ENCODE measurements at regions not wholly inside any gene's neighbourhood (a gene's known extent, or its start where the extent isn't known, plus 50 kb on each side); places are given as distances from the start of the nearest gene placed in this dataset.
"Not testable (repeated sequence)": the region's sequence is repeated elsewhere in the genome, so short reads cannot be mapped to it uniquely, and the experiment has no call there.

DNA sequence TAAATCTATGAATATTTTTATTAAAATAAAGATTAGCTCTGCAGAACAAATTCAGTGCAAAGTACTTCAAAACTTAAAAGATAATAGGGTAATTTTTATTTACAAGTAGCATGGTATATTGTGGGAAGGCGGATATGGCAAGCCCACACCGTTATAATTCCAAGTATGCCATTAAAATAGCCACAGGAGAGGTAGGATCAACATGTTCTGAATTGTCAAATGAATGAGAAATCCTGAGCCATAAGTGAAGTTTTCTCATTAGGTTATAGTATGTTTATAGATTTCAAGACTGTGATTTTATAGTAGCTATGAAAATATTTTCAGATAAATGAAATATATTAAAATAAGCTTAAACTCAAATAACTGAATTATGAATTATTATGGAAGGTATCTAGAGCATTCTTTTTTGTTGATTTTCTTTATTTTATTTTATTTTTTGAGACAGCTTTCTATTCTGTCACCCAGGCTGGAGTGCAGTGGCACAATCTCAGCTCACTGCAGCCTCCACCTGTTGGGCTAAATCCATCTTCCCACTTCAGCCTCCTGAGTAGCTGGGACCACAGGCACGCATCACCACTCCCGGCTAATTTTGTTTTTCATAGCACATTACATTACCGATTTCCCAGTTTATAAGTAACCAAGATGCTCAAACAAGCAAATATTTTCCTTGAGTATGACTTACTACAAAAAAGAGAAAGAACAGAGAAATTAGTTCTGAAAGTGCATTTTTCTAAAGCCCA is 956.6 kb downstream of the GATA3 start:
- 60 to 74% (median 73%) methylated on average over 5 of the region's 5 CpGs for WGBS, 3 donors
- H3K27ac ChIP-seq (ENCODE audit: low read depth, low read length) = no peak overlapping the region

DNA sequence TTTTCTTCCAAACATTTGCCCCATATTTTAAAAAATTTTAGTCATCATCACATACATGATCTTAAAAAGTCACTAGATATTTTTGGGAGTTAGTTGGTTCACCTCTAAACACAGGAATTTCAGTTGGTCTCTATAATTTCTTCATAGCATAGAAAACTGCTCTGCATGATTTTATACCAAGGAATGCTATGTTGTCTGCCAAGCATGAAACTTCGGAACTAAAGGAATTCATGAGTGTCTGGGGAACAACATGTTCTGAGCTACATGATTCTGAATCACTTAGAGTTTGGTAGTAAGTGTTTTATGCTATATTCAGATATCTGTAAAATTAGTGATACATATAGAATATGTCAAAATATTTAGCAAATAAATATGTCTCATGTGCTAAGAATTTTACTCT is 957.8 kb downstream of the GATA3 start:
- WGBS, 3 donors = 40 to 66% (median 49%) methylated on average over 1 of the region's 1 CpG
- H3K27ac ChIP-seq (ENCODE audit: low read depth, low read length) = no peak overlapping the region

- no peak overlapping the region for H3K27ac ChIP-seq (ENCODE audit: low read depth, low read length)
- WGBS, 3 donors = 66 to 70% (median 67%) methylated on average over 2 of the region's 2 CpGs
Measured at GRCh38 chr10:9015005-9015404, 960.5 kb downstream of the GATA3 start.

DNA sequence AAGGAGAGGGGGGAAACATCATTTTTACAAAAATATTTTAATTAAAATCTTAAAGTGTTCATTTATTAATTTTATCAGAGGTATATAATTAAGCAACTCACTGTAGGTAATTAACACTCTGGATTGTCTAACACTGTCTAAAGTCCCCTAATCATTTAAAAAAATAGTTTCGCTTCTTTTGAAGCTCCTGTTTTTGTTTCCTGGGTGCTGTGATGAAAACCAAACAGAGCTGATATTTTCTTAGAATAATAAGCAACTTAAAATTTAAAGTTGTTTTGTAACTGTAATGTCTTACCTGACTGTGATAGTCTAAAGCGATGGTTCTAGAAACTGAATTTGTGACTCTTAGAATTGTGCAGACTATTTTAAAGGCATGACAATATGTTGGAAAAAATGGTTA is 961.0 kb downstream of the GATA3 start:
- H3K27ac ChIP-seq (ENCODE audit: low read depth, low read length) = no peak overlapping the region
- WGBS, 3 donors = 88 to 94% (median 93%) methylated on average over 2 of the region's 2 CpGs

DNA sequence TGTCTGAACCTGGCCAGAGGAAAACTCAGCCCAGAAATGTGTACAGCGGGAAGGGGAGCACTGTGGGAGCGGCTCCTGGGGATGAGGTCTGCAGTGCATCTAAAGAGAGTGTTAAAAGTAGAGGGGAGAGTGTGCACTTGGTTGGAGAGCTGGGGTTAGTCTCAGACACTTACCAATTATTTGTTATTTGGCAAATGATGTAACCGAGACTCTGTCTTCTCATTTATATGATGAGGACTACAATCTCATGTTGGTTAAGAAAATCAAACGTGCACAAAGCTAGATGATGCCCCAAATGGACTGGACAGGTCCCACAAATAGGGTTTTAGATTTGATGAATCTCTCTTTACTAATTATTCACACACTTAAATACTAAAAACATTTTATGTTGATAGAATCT is 962.4 kb downstream of the GATA3 start:
- H3K27ac ChIP-seq (ENCODE audit: low read depth, low read length) = no peak overlapping the region
- WGBS, 3 donors = 54 to 87% (median 85%) methylated on average over 4 of the region's 4 CpGs

DNA sequence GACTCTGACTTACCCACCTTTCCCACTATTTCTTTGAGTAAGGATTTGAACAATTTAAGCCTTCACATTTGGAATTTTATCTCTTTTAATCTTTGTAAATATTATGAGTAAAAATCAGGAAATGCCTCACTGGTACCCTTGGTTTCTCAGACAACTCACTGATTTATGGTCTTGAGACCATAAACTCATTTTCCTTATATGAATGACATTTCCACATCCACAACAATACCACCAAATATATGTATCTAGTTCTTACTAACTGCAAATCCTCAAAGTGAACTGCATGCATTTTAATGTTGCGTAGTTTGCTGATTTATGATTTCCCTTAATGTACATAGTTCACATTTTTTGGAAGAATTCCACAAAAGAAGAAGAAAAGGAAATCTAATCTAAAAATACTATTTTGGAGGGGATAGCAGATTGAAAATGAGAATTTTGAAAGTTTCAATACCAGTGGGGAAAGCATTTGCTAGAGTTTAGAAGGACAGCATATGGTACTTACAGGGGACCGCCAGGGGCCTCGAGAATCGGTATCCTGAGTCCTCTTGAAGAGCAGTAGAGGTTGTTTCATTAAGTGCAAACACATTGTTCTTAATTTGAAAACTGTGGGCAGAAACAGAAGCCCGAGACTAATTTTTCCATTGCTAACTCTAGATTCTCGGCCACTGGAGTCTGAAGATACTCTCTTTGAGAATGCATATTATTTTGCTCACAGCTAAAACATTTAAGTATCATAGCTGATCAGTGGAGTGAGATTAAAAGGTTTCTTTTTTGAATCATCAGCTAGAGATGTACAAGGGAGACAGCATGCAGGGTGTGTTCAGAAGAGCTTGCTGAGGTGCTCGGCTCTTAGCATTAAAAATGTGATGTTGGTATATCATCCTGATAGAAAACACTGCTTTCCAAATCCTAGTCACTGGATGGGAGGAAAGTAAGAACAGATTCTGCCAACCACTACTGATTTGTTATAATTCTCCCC is 964.0 kb downstream of the GATA3 start:
- no peak overlapping the region for H3K27ac ChIP-seq (ENCODE audit: low read depth, low read length)
- WGBS, 3 donors = 56 to 75% (median 67%) methylated on average over 7 of the region's 7 CpGs

- 57 to 64% (median 61%) methylated on average over 3 of the region's 3 CpGs for WGBS, 3 donors
- H3K27ac ChIP-seq (ENCODE audit: low read depth, low read length) = no peak overlapping the region
Measured at GRCh38 chr10:9023206-9023605, 968.7 kb downstream of the GATA3 start.

- H3K27ac ChIP-seq (ENCODE audit: low read depth, low read length) = no peak overlapping the region
- WGBS, 3 donors = 56 to 84% (median 82%) methylated on average over 2 of the region's 2 CpGs
Measured at GRCh38 chr10:9024210-9024609, 969.7 kb downstream of the GATA3 start.

GRCh38 chr10:9028231-9028630 is 973.7 kb downstream of the GATA3 start:
- H3K27ac ChIP-seq (ENCODE audit: low read depth, low read length) = no peak overlapping the region

DNA sequence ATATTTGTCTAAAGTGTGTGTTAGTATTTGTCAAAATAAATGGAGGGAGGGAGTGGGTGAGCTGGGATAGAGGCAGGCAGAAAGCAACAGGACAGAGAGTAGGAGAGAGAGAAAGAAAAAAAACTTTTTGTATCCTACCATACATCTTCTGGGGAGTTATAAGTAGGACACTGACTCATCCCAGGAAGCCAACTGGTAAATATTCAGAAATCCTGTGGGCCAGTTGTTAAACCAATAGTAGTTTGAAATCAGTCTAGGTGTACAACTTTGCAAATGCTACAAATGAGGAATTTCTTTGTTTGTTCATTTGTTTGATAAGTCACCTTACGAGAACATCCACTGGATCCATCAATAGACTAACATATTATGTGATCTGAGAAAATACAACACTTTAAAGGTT is 980.9 kb downstream of the GATA3 start:
- no peak overlapping the region for H3K27ac ChIP-seq (ENCODE audit: low read depth, low read length)
- 46 to 86% (median 78%) methylated on average over 1 of the region's 1 CpG for WGBS, 3 donors

DNA sequence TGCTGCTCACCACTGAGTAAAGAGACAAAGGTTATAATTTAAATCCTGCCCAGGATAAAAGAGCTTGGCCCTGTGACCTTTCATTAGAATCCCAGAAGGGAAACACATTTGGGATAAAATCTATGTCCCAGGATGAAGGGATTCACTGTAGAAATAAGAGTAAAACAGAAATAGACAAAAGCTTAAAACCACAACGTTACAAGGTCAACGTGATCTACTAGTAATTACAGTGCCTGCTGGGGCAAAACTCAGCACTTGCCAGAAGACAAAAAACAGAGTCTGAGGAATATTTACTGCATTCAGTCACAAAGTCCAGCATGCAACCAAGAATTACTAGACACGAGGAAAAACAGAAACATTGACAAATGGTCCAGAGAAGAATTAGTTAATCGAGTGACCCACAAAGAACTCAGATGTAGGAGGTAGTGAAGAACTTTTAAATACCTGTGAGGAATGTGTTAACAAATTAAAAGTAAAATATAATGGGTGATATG is 982.3 kb downstream of the GATA3 start:
- 65 to 74% (median 71%) methylated on average over 4 of the region's 4 CpGs for WGBS, 3 donors
- no peak overlapping the region for H3K27ac ChIP-seq (ENCODE audit: low read depth, low read length)

GRCh38 chr10:9038146-9038714 is 983.7 kb downstream of the GATA3 start:
- no peak overlapping the region for H3K27ac ChIP-seq (ENCODE audit: low read depth, low read length)
- WGBS, 3 donors = 71 to 75% (median 75%) methylated on average over 4 of the region's 4 CpGs

DNA sequence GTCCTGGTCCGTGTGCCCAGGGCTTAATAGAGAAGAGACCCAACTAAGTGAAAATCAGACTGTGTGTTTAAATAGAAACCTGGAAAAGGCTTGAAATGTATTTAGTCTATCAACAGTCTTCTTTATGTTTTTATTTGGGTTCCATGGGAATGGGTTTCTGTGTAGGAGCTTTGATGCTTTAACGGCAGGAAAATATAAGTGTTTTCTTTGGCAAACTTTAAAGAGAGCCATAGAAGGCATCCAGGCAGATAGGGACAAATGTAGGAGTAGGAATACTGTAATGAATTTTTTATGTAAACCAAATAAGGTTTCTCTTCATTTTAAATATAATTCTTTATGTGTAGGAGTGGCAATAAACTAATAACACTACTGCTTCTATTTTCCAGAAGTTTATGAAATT is 989.0 kb downstream of the GATA3 start:
- H3K27ac ChIP-seq (ENCODE audit: low read depth, low read length) = no peak overlapping the region
- 48 to 66% (median 57%) methylated on average over 2 of the region's 2 CpGs for WGBS, 3 donors

DNA sequence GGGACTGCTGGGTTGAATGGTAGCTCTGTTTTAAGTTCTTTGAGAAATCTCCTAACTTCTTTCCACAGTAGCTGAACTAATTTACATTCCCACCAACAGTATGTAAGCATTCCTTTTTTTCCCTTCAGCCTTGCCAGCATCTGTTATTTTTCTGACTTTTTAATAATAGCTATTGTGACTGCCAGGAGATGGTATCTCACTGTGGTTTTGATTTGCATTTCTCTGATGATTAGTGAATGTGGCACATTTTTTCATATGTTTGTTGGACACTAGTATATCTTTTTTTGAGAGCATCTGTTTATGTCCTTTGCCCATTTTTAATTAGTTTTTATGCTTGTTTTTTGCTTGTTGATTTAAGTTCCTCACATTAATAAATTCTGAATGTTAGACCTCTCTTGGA is 990.8 kb downstream of the GATA3 start:
- H3K27ac ChIP-seq (ENCODE audit: low read depth, low read length) = no peak overlapping the region

- H3K27ac ChIP-seq (ENCODE audit: low read depth, low read length) = no peak overlapping the region
Measured at GRCh38 chr10:9051328-9051974, 997.0 kb downstream of the GATA3 start.

DNA sequence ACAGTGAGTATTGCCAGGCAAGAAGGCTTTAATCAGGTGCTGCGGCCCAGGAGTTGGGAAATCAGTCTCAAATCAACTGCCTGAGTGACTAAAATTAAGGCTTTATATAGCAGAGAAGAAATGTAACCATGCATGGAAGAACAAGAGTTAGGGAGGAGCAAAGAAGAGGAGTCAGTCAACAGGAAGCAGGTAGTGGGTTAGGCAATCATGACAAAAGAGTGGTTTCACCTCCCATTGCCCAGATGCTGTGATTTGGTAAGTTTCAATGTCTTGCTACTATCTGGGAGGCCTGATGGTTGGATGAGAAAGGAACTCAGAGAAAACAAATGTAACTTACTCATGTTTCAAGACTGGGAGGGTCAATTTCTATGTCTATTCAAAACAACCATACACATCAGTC is 998.3 kb downstream of the GATA3 start:
- 85 to 91% (median 86%) methylated on average over 1 of the region's 1 CpG for WGBS, 3 donors
- no peak overlapping the region for H3K27ac ChIP-seq (ENCODE audit: low read depth, low read length)

DNA sequence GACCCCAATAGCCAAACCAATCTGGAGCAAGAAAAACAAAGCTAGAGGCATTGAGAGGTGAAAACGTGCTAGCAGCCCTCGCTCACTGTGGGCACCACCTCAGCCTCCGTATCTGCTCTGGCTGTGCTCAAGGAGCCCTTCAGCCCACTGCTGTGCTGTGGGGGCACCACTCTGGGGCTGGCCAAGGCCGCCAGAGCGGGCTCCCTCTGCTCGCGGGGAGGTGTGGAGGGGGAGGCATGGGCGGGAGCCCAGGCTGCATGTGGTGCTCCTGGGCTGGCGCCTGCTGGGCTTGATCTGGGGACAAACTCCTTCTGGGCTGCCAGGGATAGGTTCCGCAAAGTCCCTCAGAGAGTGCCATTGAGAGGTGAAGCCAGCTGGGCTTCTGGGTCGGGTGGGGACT is 1002.0 kb downstream of the GATA3 start:
- no peak overlapping the region for H3K27ac ChIP-seq (ENCODE audit: low read depth, low read length)
- WGBS, 3 donors = 77 to 93% (median 92%) methylated on average over 11 of the region's 11 CpGs

DNA sequence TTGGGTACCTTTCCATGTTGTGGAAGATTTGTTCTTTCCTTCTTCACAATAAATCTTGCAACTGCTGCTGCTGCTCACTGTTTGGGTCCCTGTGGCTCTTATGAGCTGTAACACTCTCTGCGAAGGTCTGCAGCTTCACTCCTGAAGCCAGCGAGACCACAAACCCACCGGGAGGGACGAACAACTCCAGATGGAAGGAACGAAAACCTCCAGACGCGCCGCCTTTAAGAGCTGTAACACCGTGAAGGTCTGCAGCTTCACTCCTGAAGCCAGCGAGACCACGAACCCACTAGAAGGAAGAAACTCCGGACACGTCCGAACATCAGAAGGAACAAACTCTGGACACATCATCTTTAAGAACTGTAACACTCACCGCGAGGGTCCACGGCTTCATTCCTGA is 1002.8 kb downstream of the GATA3 start:
- not testable (repeated sequence) for H3K27ac ChIP-seq (ENCODE audit: low read depth, low read length)
- 82 to 88% (median 88%) methylated on average over 17 of the region's 17 CpGs for WGBS, 3 donors

DNA sequence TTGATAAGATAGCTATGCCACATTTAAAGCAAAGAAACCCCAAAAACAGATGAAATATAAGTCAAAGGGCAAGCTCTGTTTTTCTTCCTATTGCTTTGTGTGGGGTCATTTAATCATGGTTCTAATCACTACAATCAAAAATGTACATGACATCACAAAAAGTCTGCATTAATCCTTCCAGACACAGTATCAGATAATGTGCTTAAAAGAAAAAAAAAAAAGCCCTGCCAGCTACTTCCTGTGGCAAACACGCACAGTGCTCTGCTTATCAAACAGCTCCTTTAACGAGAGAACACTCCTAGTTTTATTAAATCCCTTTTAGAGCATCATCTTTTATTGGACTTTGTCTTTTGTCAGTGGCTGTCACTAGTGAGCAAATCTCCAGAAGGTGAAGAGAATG is 1005.8 kb downstream of the GATA3 start:
- no peak overlapping the region for H3K27ac ChIP-seq (ENCODE audit: low read depth, low read length)
- WGBS, 3 donors = 1 to 9% (median 3%) methylated on average over 2 of the region's 2 CpGs

Measured in adipose tissue (tissue), 3 donors.